WI38 (cell line): ENCODE measurements at regions not wholly inside any gene's neighbourhood (a gene's known extent, or its start where the extent isn't known, plus 50 kb on each side); places are given as distances from the start of the nearest gene placed in this dataset.

Experiments used
- H3K4me3 ChIP-seq: 2 replicates; pipeline ENCODE4 v1.5.1; 2011; ENCODE audit warnings: low read depth, mild to moderate bottlenecking, control low read depth, low read length
- CTCF ChIP-seq: IDR thresholded peaks from 2 replicates; pipeline ENCODE4 v1.5.1; 2012; ENCODE audit warnings: low read depth, mild to moderate bottlenecking, control low read depth, low read length

GRCh38 chr12:62113366-62114011, 146.7 kb upstream of the USP15 start:
- H3K4me3 ChIP-seq = no peak overlapping the region
- no peak for TF ChIP-seq CTCF

- TF ChIP-seq CTCF = no peak
These were observed 143.2 kb upstream of the USP15 start for GRCh38 chr12:62116986-62117385.

GRCh38 chr12:62123721-62124203, 136.4 kb upstream of the USP15 start:
- TF ChIP-seq CTCF = peak; percentile 68
- no peak overlapping the region for H3K4me3 ChIP-seq

More at GRCh38 chr12:62116986-62117385, 143.2 kb upstream of the USP15 start:
- H3K4me3 ChIP-seq = no peak overlapping the region

GRCh38 chr12:62127516-62127915, 132.7 kb upstream of the USP15 start:
- H3K4me3 ChIP-seq = no peak overlapping the region
- TF ChIP-seq CTCF = no peak

- TF ChIP-seq CTCF = no peak
- no peak overlapping the region for H3K4me3 ChIP-seq
These were observed 131.8 kb upstream of the USP15 start for GRCh38 chr12:62128175-62128975.

GRCh38 chr12:62129291-62129690, 130.9 kb upstream of the USP15 start:
- no peak for TF ChIP-seq CTCF
- no peak overlapping the region for H3K4me3 ChIP-seq

- no peak overlapping the region for H3K4me3 ChIP-seq
These were observed 129.8 kb upstream of the USP15 start for GRCh38 chr12:62130402-62130801.

More at GRCh38 chr12:62130402-62130801, 129.8 kb upstream of the USP15 start:
- TF ChIP-seq CTCF = no peak
